ENCODE measurements at regions not wholly inside any gene's neighbourhood (a gene's known extent, or its start where the extent isn't known, plus 50 kb on each side); places are given as distances from the start of the nearest gene placed in this dataset.

DNA sequence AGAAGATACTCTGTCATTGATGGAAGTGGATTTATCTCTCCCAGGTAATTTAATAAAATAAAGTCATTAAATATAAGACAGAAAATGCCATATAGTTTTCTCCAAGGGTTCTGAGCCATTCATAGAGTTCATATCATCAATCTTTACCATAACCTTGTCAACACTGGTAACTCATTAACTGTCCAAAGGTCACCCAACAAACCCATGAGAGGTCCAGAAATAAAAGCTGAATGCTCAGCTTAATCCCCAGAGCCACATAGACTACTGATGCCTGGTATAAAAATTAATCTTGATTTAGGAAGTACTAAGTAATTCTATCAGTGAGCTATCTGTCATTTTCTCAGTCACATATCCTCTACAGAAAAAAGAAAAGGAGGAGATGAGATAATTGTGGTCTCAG, 903.0 kb upstream of the DDX18 start:
- Histone ChIP-seq H3K4me2 (no peak overlapping the region), H3K79me2 (ENCODE audit: insufficient read depth, low read depth) (no peaks in the 10 kb centered on the region), H3K27ac (no peak overlapping the region), H3K27me3 (ENCODE audit: insufficient read depth, low read depth) (no peaks in the 10 kb centered on the region), H3K9ac (no peak overlapping the region), H3K4me1 (ENCODE audit: low read depth, poor library complexity, severe bottlenecking) (no peaks in the 10 kb centered on the region), H3K4me3 (IDR thresholded peaks at IDR 0.05; ENCODE audit: insufficient read depth, low read depth, low read length) (no peak overlapping the region), H3K36me3 (ENCODE audit: insufficient read depth) (no peaks in the 10 kb centered on the region), H4K20me1 (ENCODE audit: insufficient read depth) (no peaks in the 10 kb centered on the region), H2AFZ (ENCODE audit: low read depth) (no peak overlapping the region)
- TF ChIP-seq, protein P1, sequence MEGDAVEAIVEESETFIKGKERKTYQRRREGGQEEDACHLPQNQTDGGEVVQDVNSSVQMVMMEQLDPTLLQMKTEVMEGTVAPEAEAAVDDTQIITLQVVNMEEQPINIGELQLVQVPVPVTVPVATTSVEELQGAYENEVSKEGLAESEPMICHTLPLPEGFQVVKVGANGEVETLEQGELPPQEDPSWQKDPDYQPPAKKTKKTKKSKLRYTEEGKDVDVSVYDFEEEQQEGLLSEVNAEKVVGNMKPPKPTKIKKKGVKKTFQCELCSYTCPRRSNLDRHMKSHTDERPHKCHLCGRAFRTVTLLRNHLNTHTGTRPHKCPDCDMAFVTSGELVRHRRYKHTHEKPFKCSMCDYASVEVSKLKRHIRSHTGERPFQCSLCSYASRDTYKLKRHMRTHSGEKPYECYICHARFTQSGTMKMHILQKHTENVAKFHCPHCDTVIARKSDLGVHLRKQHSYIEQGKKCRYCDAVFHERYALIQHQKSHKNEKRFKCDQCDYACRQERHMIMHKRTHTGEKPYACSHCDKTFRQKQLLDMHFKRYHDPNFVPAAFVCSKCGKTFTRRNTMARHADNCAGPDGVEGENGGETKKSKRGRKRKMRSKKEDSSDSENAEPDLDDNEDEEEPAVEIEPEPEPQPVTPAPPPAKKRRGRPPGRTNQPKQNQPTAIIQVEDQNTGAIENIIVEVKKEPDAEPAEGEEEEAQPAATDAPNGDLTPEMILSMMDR (conservative IDR thresholded peaks at IDR 0.05; ENCODE audit: low read depth, low read length), result no peak

GRCh38 chr2:116915673-116916072, 898.8 kb upstream of the DDX18 start:
- no peak overlapping the region for H3K4me2 ChIP-seq
- no peak overlapping the region for H3K4me3 ChIP-seq (IDR thresholded peaks at IDR 0.05; ENCODE audit: insufficient read depth, low read depth, low read length)
- H3K79me2 ChIP-seq (ENCODE audit: insufficient read depth, low read depth), result no peaks in the 10 kb centered on the region
- no peaks in the 10 kb centered on the region for H3K4me1 ChIP-seq (ENCODE audit: low read depth, poor library complexity, severe bottlenecking)
- H2AFZ ChIP-seq (ENCODE audit: low read depth), result no peak overlapping the region
- no peaks in the 10 kb centered on the region for H3K36me3 ChIP-seq (ENCODE audit: insufficient read depth)
- H3K27me3 ChIP-seq (ENCODE audit: insufficient read depth, low read depth), result no peaks in the 10 kb centered on the region
- no peak overlapping the region for H3K9ac ChIP-seq
- TF ChIP-seq, protein P1 (conservative IDR thresholded peaks at IDR 0.05; ENCODE audit: low read depth, low read length), result no peak
- no peak overlapping the region for H3K27ac ChIP-seq
- H4K20me1 ChIP-seq (ENCODE audit: insufficient read depth), result no peaks in the 10 kb centered on the region

GRCh38 chr2:116917196-116917595, 897.3 kb upstream of the DDX18 start:
- Histone ChIP-seq H3K4me2 (no peak overlapping the region), H3K9ac (no peak overlapping the region), H2AFZ (ENCODE audit: low read depth) (no peak overlapping the region), H3K4me1 (ENCODE audit: low read depth, poor library complexity, severe bottlenecking) (peaks cover 6% of the 10 kb centered on the region), H3K79me2 (ENCODE audit: insufficient read depth, low read depth) (no peaks in the 10 kb centered on the region), H3K36me3 (ENCODE audit: insufficient read depth) (no peaks in the 10 kb centered on the region), H4K20me1 (ENCODE audit: insufficient read depth) (no peaks in the 10 kb centered on the region), H3K27ac (no peak overlapping the region), H3K27me3 (ENCODE audit: insufficient read depth, low read depth) (no peaks in the 10 kb centered on the region), H3K4me3 (IDR thresholded peaks at IDR 0.05; ENCODE audit: insufficient read depth, low read depth, low read length) (no peak overlapping the region)
- TF ChIP-seq, protein P1 (conservative IDR thresholded peaks at IDR 0.05; ENCODE audit: low read depth, low read length), result no peak

DNA sequence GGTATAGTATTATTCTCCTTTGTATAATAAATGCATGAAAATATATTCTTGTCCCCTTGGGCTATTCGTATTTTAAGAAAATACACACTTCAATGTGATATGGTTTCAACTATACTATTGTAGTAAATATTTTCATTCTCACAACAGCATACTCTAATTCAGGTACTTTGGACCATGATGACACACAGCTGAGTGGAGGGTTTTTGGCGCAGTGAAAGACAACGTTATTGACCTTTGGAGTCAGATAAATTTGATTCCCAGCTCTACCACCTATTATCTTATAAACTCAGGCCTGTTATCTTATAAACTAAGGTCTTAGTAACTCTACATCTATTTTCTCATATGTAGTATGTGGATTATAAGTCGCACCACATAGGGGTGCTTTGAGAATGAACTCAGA, 895.9 kb upstream of the DDX18 start:
- no peak overlapping the region for H3K4me3 ChIP-seq (IDR thresholded peaks at IDR 0.05; ENCODE audit: insufficient read depth, low read depth, low read length)
- no peak overlapping the region for H3K9ac ChIP-seq
- no peaks in the 10 kb centered on the region for H3K27me3 ChIP-seq (ENCODE audit: insufficient read depth, low read depth)
- peaks cover 15% of the 10 kb centered on the region for H3K4me1 ChIP-seq (ENCODE audit: low read depth, poor library complexity, severe bottlenecking)
- H3K4me2 ChIP-seq, result no peak overlapping the region
- H2AFZ ChIP-seq (ENCODE audit: low read depth), result no peak overlapping the region
- no peaks in the 10 kb centered on the region for H3K79me2 ChIP-seq (ENCODE audit: insufficient read depth, low read depth)
- no peak overlapping the region for H3K27ac ChIP-seq
- TF ChIP-seq, protein P1 (conservative IDR thresholded peaks at IDR 0.05; ENCODE audit: low read depth, low read length), result no peak
- H4K20me1 ChIP-seq (ENCODE audit: insufficient read depth), result no peaks in the 10 kb centered on the region
- H3K36me3 ChIP-seq (ENCODE audit: insufficient read depth), result no peaks in the 10 kb centered on the region
